Mucosa of gallbladder (tissue), 1 donor: ENCODE measurements at regions not wholly inside any gene's neighbourhood (a gene's known extent, or its start where the extent isn't known, plus 50 kb on each side); places are given as distances from the start of the nearest gene placed in this dataset.
"Not testable (repeated sequence)": the region's sequence is repeated elsewhere in the genome, so short reads cannot be mapped to it uniquely, and the experiment has no call there.

ENCODE experiments used
- DNase-seq: peaks from one replicate; pipeline ENCODE4 v3.0.0-alpha.2; 2020; ENCODE audit warnings: low spot score
- donor health status: DM: no; HTN: no; CAD: no.

DNA sequence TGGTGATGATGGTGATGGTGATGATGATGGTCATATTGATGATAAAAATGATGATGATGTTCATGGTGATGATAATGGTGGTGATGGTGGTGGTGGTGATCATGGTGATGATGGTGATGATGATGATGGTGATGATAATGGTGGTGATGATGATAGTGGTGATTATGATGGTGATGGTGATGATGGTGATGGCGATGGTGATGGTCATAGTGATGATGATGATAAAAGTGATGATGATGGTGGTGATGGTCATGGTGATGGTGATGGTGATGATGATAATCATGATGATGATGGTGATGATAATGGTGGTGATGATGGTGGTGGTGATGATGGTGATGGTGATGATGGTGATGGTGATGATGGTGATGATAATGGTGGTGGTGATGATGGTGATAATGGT lies 478.7 kb downstream of the TYW1 start:
- no peak for DNase-seq

- no peak for DNase-seq
These were observed 481.4 kb downstream of the TYW1 start for GRCh38 chr7:67478066-67478465.

- DNase-seq, result peak; percentile 47
These were observed 487.7 kb downstream of the TYW1 start for GRCh38 chr7:67484244-67484751.

DNA sequence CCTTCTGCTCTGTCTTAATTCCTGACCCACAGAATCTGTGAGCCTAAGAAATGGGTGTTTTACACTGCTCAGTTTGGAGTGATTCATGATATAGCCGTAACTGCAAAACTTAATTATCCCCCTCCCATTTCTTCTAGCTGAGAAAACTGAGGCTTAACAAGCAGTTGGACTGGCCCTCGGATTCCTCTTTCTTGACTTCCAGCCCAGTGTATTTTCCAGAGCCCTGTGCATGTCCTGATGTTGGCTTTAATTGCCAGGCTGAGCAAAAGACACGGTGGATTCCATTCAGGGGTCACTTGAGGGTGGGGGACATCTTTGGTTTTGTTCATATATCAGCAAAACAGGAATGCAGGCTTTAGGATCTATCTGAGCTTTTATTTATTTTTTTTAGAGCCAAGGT lies 489.8 kb downstream of the TYW1 start:
- no peak for DNase-seq

DNA sequence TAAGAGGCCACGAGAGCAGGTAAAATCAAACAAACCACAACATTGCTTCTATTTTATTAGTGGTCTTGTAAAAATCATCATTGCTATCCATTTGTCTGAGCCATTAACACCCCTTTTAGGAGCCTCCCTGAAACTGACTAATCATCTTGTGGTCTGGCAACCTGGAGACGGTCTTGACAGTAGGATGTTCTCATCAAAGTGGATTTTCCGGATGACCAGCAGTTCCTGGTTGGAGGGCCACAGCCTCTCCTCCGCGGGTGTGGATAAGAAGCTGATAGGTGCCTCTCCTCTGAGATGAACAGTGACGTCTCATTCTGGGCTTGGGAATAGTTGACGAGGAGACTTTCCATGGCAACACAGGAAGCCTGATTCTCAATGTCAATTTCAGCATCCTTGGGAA lies 490.7 kb downstream of the TYW1 start:
- DNase-seq, result no peak

DNA sequence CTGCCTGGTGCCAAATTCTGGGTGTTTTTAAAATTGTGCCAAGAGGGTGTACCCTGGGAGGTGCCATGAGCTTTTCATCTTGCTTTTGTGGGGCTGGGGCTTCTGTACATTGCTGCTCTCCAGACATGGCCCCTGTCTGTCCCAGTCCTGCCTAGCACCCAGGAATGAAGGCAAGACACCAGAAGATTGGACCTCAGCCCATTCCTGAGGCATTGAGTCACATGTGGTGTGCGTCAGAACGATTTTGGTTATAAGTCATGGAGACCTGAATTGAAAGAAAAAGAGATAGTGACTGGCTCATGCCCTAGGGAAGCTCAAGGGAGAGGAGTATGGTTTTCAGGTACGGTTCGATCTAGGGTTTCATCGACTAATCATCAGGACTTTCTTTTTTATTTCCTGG lies 493.2 kb downstream of the TYW1 start:
- no peak for DNase-seq

- DNase-seq, result no peak
These were observed 496.7 kb downstream of the TYW1 start for GRCh38 chr7:67493366-67493765.

DNA sequence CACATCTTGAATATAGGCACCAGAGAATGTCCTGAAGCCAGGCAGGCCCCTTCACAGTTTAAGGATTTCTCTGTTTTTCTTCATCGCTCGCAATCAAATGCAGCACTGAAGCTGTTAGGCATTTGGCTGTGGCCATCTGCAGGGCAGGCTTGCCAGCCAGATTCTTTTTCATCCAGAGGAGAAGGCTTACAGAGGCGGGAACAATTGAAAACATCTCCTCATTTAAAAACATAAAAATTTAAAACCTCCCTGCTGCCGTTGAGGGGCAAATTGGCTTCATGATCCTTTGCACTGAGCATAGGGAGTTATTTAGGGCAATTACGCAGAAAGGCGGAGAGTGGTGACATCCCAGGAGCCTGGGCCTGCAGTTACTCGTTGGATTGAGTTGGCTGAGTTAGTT lies 500.0 kb downstream of the TYW1 start:
- peak; percentile 11 for DNase-seq

DNA sequence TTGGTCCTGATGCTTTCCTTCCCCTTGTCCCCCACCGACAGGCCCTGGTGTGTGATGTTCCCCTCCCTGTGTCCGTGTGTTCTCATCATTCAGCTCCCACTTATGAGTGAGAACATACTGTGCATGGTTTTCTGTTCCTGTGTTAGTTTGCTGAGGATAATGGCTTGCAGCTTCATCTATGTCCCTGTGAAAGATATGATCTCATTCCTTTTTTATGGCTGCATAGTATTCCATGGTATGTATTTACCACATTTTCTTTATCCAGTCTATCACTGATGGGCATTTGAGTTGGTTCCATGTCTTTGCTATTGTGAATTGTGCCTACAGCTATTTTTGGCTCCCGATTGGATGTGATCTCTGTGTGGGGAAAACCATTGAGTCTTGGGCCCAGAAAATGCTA lies 501.3 kb downstream of the TYW1 start:
- not testable (repeated sequence) for DNase-seq

- no peak for DNase-seq
These were observed 506.3 kb downstream of the TYW1 start for GRCh38 chr7:67502929-67503328.

GRCh38 chr7:67505449-67505848 lies 508.8 kb downstream of the TYW1 start:
- no peak for DNase-seq

DNA sequence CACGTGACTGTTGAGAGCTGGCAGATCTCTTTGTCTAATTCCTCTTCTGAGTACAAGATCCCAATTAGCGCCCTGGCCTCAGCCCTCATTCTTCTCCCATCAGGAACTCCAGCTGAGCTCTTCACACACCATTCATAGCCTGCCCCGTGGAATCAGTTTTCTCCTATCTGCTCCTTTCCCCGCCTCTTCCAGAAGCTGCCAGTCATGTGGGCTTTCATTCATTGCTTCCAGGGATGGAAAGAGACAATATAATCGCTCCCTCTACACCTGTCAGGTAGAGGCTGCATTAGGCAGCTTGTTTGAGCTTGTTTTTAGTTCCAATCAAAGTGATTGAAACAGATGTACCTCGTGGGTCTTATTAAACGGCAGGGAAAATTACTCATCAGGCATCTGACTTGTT lies 515.8 kb downstream of the TYW1 start:
- no peak for DNase-seq

GRCh38 chr7:67518580-67518979 lies 521.9 kb downstream of the TYW1 start:
- no peak for DNase-seq

DNA sequence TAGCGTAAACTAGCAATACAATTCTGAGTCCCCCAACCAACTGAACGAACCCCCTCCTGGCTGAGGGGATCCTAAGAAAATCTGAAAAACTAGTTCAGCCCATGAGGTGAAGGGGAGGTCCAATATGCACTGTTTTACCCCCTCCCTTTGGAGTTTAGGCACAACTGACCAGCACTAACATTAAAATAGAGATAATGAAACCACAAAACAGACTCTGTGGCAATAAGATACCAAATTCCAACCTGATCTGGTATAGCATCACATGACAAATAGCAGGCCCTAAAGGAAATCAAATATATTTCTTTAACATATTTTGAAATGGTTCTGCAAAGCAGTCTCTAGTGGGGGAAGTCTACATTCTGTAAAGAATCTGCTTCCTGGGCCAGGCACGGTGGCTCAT lies 522.5 kb downstream of the TYW1 start:
- DNase-seq, result no peak

DNA sequence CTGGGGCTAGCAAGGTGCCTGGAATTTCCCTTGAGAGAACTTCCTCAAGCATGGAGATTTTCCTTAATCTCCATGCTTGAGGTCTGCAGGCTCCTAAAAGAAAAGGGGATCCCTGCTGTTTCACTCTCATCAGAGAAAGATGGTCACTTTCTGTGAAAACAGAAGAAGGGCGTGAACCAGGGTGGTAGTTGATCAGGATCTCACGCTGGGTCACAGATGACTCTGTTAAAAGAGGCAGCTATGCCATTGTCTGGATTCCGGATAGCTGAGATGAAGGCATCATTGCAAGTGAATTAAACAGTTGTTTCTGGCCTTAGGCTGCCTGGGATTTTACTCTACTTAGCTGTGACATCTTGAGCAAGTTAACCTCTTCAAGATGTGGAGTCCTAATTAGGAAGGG lies 525.9 kb downstream of the TYW1 start:
- no peak for DNase-seq

GRCh38 chr7:67523713-67524112 lies 527.1 kb downstream of the TYW1 start:
- no peak for DNase-seq

GRCh38 chr7:67525588-67525987 lies 529.0 kb downstream of the TYW1 start:
- no peak for DNase-seq

- no peak for DNase-seq
These were observed 538.8 kb downstream of the TYW1 start for GRCh38 chr7:67535241-67535989.

DNA sequence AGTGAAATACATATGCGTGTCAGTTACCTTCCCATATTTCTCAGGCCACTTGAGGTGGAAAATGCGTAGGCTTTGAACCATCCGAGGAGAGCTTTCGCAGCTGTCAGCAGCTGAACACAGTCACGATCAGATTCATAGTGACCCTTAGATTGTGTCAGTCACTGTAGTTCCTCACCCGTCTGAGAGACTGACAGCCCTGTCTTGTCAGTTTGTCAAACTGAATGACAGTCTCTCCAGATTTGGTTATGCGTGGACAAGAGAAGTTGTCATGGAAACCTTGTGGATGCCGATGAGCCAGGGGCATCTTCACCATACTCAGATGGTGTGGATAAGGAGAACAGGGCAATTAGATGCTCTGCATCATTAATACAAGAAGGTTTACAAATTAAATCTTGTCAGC lies 546.3 kb downstream of the TYW1 start:
- DNase-seq, result no peak

DNA sequence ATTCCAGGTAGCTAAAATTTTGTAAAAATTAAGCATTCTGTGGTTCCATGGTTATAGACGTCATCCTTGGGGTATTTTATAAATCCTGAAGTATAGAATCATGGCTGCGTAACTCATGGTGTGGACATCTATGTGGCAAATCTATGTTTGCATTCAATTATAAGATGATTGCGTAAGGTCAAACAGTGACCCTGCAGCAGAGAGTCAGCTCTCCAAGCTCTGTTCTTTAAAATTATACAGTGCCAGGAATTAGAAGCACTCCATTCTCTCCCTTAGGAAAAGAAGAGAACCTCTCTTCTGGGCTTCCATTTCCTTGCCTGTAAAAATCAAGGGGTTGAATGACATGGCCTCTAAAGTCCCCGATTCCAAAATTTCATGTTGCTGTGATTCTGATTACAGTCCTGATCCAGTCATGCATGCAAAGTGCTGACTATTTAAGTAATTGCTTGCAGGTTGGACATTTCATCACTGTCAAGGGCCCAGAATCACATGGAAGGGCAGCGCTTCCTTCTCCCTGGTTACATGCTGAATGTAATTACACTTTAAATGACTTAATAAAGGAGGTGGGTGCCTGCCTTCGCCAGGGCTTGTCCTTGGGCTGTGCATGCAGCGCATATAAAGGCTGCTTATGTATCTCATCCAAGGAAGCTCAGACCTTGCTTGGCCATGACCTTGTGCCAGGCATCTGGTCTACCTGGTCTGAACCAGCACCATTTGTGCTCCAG lies 550.7 kb downstream of the TYW1 start:
- no peak for DNase-seq

DNA sequence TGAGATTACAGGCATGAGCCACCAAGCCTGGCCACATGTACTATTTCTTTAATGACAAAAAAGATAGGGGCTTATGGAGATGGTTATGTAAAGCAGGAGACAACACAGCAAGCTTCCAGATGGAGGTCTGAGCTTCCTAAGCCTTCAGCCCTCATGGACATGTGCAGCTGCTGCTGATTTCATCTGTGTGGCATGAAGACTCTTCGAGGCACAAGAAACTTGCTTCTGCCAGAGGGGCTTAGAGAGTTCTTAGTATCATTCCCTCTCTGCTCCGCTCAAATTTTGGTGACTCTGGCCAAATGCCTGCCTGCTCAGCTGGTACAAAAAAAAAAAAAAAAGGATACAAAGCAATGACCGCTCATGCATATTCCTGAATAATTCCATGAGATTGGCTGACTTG lies 552.5 kb downstream of the TYW1 start:
- DNase-seq, result no peak

DNA sequence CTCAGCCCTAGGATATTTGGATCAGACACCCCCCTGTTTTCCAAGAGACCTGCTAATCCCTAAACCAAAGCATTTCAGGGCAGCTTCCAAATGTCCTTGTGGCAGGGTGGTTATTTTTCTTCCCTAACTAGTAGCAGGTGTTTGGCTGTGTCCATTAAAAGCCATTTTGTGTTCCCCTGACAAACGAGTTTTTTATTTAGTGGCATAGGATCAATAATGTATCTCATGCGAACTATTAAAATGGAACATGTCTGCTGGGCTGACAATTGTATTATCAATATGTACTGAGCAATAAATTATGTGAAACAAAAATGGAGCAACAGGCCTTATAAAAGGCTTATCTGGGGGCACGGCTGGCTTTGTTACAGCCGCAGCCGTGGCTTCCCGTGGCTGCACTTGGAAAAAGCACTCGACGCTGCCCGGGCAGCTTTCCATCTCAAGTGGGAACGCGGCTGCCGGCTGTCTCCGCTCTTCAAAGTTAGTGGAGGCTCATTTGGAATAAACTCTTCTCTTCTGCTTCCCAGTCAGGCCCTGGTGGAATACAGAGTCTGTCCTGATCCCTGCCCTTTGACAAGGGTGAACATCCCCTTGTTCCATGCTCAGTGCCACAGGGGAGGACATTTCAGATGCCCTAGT lies 554.3 kb downstream of the TYW1 start:
- no peak for DNase-seq

- no peak for DNase-seq
These were observed 556.1 kb downstream of the TYW1 start for GRCh38 chr7:67552738-67553137.
